AG04449 (cell line): ENCODE measurements at regions not wholly inside any gene's neighbourhood (a gene's known extent, or its start where the extent isn't known, plus 50 kb on each side); places are given as distances from the start of the nearest gene placed in this dataset.

Experiments used
- CTCF ChIA-PET: fragments of 350-600 bp; formaldehyde crosslinking; extraction: SDS; loops from one replicate; lab custom pipeline; 2021; ENCODE audit warnings: antibody characterized with exemption; lab: Yijun Ruan, JAX
- POLR2A ChIA-PET: fragments of 400-600, 350-600 bp; formaldehyde crosslinking; extraction: SDS; loops from one replicate; lab custom pipeline; 2020; ENCODE audit warnings: antibody characterized with exemption, inconsistent platforms; lab: Yijun Ruan, JAX
- DNase-seq: peaks from one replicate; pipeline ENCODE4 v3.0.0-alpha.2; 2010; ENCODE audit warnings: low read depth, low spot score
- H3K4me3 ChIP-seq: 2 replicates; pipeline ENCODE4 v1.5.1; 2011; ENCODE audit warnings: low read depth, mild to moderate bottlenecking, control low read depth, low read length
- TF ChIP-seq, protein P1 (sequence below): IDR thresholded peaks from one replicate; pipeline ENCODE4 v1.5.1; 2011; ENCODE audit warnings: mild to moderate bottlenecking, moderate library complexity, low read length, control low read depth, inconsistent platforms; ENCODE audit not compliant: insufficient read depth; ENCODE audit errors: missing control alignments

DNA sequence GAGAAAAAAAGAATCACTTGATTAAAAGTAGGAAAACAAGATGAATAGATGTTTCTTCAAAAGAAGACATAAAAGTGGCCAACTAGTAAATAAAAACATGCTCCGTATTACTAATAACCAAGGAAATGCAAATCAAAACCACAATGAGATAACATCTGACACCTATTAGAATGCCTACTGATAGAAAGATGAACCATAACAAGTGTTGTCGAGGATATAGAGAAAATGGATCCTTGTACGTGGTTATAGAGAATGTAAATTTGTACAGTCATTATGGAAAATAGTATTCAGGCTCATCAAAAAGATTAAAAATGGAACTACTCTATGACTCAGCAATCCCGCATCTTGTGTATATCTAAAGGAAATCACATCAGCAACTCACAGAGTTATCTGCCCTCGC is 415.8 kb upstream of the SLITRK5 start:
- no peak overlapping the region for H3K4me3 ChIP-seq
- no peak for DNase-seq
- TF ChIP-seq, protein P1, sequence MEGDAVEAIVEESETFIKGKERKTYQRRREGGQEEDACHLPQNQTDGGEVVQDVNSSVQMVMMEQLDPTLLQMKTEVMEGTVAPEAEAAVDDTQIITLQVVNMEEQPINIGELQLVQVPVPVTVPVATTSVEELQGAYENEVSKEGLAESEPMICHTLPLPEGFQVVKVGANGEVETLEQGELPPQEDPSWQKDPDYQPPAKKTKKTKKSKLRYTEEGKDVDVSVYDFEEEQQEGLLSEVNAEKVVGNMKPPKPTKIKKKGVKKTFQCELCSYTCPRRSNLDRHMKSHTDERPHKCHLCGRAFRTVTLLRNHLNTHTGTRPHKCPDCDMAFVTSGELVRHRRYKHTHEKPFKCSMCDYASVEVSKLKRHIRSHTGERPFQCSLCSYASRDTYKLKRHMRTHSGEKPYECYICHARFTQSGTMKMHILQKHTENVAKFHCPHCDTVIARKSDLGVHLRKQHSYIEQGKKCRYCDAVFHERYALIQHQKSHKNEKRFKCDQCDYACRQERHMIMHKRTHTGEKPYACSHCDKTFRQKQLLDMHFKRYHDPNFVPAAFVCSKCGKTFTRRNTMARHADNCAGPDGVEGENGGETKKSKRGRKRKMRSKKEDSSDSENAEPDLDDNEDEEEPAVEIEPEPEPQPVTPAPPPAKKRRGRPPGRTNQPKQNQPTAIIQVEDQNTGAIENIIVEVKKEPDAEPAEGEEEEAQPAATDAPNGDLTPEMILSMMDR = no peak
- ChIA-PET POLR2A (no interaction called here), CTCF (no interaction called here)

DNA sequence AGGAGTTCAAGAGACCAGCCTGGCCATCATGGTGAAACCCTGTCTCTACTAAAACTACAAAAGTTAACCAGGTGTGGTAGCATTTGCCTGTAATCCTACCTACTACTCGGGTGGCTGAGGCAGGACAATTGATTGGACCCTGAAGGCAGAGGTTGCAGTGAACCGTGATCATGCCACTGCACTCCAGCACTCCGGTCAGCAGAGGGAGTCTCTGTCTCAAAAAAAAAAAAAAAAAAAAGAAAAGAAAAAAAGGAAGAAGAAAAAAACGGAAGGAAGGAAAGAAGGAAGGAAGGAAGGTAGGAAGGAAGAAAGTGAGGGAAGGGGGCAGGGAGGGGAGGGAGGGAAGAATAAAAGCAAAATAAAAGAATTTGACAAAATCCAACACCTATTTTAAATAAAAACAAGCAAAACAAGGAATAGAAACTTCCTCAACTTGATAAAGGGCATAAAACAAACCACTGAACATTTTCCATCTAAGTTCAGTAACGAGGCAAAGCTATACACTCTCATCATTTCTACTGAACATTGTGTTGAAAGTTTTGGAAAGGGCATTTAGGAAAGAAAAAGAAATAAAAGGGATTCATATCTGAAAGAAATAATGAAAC is 411.6 kb upstream of the SLITRK5 start:
- ChIA-PET POLR2A (no interaction called here), CTCF (no interaction called here)
- no peak for DNase-seq
- H3K4me3 ChIP-seq = no peak overlapping the region
- TF ChIP-seq, protein P1 = no peak

DNA sequence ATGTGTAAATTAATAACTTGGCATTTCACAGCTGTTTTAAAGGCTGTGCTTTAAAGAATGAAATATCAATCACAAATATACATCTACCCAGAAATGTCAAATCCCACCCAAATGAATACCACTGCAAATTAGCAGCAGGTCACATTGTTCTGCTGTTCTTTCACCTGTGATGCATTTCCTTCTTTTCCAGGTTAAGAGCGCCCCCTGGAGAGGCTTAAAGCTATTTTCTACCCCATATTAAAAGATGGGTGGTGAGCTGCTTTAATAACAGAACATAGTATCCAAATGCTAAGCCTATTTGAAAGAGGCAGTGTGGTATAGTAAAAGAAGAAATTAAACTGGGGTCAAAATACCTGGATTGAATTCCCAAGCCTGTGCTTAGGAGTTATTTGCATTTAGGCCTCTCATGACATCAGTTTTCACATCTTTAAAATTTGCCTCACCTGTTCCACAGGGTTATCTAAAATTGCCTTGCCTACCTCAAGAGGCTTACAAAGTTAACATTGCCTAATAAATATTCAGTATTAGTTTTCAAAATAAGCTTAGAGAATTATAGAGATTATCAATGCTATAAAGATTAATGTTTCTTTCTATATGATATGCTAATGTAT is 396.9 kb upstream of the SLITRK5 start:
- no peak overlapping the region for H3K4me3 ChIP-seq
- TF ChIP-seq, protein P1 = no peak
- POLR2A ChIA-PET = no interaction called here
- no peak for DNase-seq
- CTCF ChIA-PET = no interaction called here

DNA sequence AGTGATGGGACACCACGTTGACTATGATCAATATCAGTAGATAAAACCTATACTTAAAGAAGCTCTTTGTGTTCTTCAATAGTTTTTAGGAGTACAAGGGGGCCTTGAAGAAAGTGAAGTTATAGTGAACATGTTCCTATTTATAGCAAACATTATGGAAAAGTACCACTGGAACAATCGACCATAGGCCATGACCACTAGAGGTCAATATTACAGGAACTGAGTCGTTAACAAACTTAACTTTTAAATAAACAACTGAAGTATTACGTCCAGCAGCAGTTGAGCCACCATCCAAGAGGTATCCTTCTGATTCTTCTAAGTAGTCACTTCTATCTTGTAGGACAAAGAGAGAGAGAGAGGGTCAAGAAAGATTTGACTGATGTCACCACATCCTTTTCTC is 391.0 kb upstream of the SLITRK5 start:
- DNase-seq = no peak
- ChIA-PET CTCF (no interaction called here), POLR2A (no interaction called here)
- no peak overlapping the region for H3K4me3 ChIP-seq
- TF ChIP-seq, protein P1 = no peak

DNA sequence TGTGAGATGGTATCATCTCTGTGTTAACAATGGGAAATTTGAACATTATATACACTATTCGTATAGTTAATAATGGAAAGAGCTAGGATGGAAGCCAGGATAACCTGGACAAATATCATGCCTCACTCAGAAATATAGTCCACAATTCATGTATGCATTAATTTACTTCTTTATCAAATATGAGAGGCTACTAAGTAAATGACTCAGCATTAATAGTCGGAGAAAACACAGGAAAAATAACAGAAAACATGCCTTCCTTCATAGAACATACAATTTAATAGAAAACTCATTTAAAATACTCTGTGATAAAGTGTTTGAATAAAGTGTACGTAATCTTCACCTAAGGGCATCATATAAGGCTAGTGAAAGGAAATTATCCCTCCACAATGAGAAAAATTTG is 383.4 kb upstream of the SLITRK5 start:
- DNase-seq = no peak
- TF ChIP-seq, protein P1 = no peak
- POLR2A ChIA-PET = no interaction called here
- H3K4me3 ChIP-seq = no peak overlapping the region
- CTCF ChIA-PET = no interaction called here

DNA sequence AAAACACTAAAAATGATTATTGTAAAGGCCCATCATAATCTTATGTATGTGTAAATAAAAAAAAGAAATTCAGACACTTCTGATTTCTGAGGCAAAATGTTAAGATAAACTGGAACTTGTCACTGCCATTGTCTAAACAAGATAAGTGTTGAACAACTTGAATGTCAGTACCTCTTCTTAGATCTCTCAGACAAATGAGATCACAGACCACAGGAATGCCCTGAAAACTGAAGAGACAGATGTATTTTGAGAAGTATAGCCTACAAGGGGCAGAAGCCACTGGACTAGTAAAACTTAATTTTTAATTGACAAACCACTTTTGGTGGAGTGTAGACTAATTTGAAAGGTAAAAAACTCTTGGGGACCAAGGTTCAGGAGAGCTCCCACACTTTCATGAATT is 375.5 kb upstream of the SLITRK5 start:
- DNase-seq = no peak
- TF ChIP-seq, protein P1 = no peak
- ChIA-PET POLR2A (no interaction called here), CTCF (no interaction called here)
- H3K4me3 ChIP-seq = no peak overlapping the region
